Daoy (cell line): ENCODE measurements at regions not wholly inside any gene's neighbourhood (a gene's known extent, or its start where the extent isn't known, plus 50 kb on each side); places are given as distances from the start of the nearest gene placed in this dataset.

ENCODE experiments used
- DNase-seq: peaks from one replicate; pipeline ENCODE4 v3.0.0-alpha.2; 2015; ENCODE audit warnings: low read depth

- peak; percentile 7 for DNase-seq
These were observed 679.8 kb downstream of the CETN3 start for GRCh38 chr5:89729623-89730301.

GRCh38 chr5:89728750-89729149 is 680.8 kb downstream of the CETN3 start:
- DNase-seq: no peak

- DNase-seq: no peak
These were observed 681.4 kb downstream of the CETN3 start for GRCh38 chr5:89728134-89728533.

- no peak for DNase-seq
These were observed 685.0 kb downstream of the CETN3 start for GRCh38 chr5:89724379-89725095.

GRCh38 chr5:89723907-89724306 is 685.6 kb downstream of the CETN3 start:
- DNase-seq: no peak

- no peak for DNase-seq
These were observed 687.0 kb downstream of the CETN3 start for GRCh38 chr5:89722538-89722937.

- DNase-seq: no peak
These were observed 687.6 kb downstream of the CETN3 start for GRCh38 chr5:89721931-89722330.

- DNase-seq: no peak
These were observed 688.2 kb downstream of the CETN3 start for GRCh38 chr5:89721353-89721752.

- DNase-seq: no peak
These were observed 697.3 kb downstream of the CETN3 start for GRCh38 chr5:89712134-89712700.

- no peak for DNase-seq
These were observed 698.0 kb downstream of the CETN3 start for GRCh38 chr5:89711526-89711925.

- no peak for DNase-seq
These were observed 699.5 kb downstream of the CETN3 start for GRCh38 chr5:89710006-89710405.

- no peak for DNase-seq
These were observed 701.7 kb downstream of the CETN3 start for GRCh38 chr5:89707891-89708290.

GRCh38 chr5:89706731-89707130 is 702.8 kb downstream of the CETN3 start:
- no peak for DNase-seq

- DNase-seq: peak; percentile 28
These were observed 705.7 kb downstream of the CETN3 start for GRCh38 chr5:89703817-89704216.

- DNase-seq: no peak
These were observed 711.5 kb downstream of the CETN3 start for GRCh38 chr5:89698028-89698427.

- DNase-seq: no peak
These were observed 712.0 kb downstream of the CETN3 start for GRCh38 chr5:89697581-89697980.

GRCh38 chr5:89695371-89695770 is 714.2 kb downstream of the CETN3 start:
- DNase-seq: no peak

GRCh38 chr5:89694026-89694550 is 715.5 kb downstream of the CETN3 start:
- DNase-seq: no peak

- DNase-seq: no peak
These were observed 719.2 kb downstream of the CETN3 start for GRCh38 chr5:89690331-89690730.

- no peak for DNase-seq
These were observed 723.3 kb downstream of the CETN3 start for GRCh38 chr5:89686081-89686765.

GRCh38 chr5:89676634-89677033 is 732.9 kb downstream of the CETN3 start:
- DNase-seq: no peak

GRCh38 chr5:89673019-89673418 is 736.5 kb downstream of the CETN3 start:
- no peak for DNase-seq
